Breast epithelium (tissue), 3 donors: ENCODE measurements at regions not wholly inside any gene's neighbourhood (a gene's known extent, or its start where the extent isn't known, plus 50 kb on each side); places are given as distances from the start of the nearest gene placed in this dataset.
"Not testable (repeated sequence)": the region's sequence is repeated elsewhere in the genome, so short reads cannot be mapped to it uniquely, and the experiment has no call there.

ENCODE experiments used
- POLR2A ChIP-seq: fragments of 450-650 bp; IDR thresholded peaks from one replicate; pipeline ENCODE4 v1.6.1; 2016; ENCODE audit warnings: antibody characterized with exemption, mild to moderate bottlenecking, moderate library complexity
- POLR2AphosphoS5 ChIP-seq, 3 donors: sonication (generic); formaldehyde crosslinking; IDR thresholded peaks; one replicate each; pipeline ENCODE4 v1.6.1; 2017; ENCODE audit warnings: antibody characterized with exemption in 3 of 3
- TF ChIP-seq, protein P1 (sequence below), 3 donors: fragments of 450-650 bp; IDR thresholded peaks; one replicate each; pipeline ENCODE4 v1.5.1; 2016 to 2017; ENCODE audit warnings: antibody characterized with exemption in 3 of 3, mild to moderate bottlenecking in 3 of 3, moderate library complexity in 3 of 3

GRCh38 chr9:32209164-32209563 is 175.3 kb upstream of the ACO1 start:
- TF ChIP-seq POLR2A; POLR2AphosphoS5 (IDR thresholded peaks at IDR 0.05): not testable (repeated sequence)
- TF ChIP-seq, protein P1, sequence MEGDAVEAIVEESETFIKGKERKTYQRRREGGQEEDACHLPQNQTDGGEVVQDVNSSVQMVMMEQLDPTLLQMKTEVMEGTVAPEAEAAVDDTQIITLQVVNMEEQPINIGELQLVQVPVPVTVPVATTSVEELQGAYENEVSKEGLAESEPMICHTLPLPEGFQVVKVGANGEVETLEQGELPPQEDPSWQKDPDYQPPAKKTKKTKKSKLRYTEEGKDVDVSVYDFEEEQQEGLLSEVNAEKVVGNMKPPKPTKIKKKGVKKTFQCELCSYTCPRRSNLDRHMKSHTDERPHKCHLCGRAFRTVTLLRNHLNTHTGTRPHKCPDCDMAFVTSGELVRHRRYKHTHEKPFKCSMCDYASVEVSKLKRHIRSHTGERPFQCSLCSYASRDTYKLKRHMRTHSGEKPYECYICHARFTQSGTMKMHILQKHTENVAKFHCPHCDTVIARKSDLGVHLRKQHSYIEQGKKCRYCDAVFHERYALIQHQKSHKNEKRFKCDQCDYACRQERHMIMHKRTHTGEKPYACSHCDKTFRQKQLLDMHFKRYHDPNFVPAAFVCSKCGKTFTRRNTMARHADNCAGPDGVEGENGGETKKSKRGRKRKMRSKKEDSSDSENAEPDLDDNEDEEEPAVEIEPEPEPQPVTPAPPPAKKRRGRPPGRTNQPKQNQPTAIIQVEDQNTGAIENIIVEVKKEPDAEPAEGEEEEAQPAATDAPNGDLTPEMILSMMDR (IDR thresholded peaks at IDR 0.05) = not testable (repeated sequence)
